ENCODE measurements at regions not wholly inside any gene's neighbourhood (a gene's known extent, or its start where the extent isn't known, plus 50 kb on each side); places are given as distances from the start of the nearest gene placed in this dataset.

DNA sequence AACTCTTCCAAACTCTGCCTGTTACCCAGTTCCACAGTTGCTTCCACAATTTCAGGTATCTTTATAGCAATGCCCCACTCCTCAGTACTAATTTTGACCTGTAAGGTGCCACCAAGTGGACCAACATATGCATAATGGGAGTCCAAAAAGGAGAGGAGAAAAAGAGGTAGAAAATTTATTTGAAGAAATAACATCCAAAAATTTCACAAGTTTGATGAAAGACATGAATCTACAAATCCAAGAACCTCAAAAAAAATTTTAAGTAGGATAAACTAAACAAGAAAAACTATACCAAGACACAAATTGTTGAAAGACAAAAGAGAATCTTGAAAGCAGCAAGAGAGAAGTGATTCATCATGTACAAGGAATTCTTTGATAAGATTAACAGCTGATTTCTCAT, 79.8 kb downstream of the BARX1 start:
- no peak for DNase-seq

DNA sequence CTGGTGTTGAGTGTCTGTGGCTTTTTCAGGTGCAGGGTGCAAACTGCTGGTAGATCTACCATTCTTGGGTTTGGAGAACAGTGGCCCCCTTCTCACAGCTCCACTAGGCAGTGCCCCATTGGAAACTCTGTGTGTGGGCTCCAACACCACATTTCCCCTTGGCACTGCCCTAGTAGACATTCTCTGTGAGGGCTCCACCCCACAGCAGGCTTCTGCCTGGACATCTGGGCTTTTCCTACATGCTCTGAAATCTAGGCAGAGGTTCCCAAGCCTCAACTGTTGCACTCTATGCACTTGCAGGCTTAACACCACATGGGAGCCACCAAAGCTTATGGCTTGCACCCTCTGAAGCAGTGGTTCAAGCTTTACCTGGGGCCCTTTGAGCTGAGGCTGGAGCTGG, 80.9 kb downstream of the BARX1 start:
- no peak for DNase-seq

DNA sequence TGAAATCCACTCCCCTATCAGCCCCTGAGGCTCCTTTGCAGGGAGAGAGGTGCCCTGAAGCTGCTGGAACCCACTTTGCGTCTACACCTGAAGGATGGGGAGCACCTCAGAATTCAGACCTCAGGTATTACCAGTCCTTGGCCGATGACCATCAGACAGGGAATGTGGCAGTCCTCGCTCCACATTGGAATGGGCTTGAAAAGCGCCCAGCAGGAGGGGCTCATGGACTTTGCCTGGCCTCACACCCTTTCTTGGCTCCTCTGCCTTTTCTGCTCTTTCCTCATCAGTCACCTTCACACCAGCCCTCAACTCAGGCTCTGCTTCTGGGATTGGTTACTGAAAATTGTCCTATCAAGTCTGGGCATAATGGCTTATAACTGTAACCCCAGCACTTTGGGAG, 83.9 kb downstream of the BARX1 start:
- no peak for DNase-seq

DNA sequence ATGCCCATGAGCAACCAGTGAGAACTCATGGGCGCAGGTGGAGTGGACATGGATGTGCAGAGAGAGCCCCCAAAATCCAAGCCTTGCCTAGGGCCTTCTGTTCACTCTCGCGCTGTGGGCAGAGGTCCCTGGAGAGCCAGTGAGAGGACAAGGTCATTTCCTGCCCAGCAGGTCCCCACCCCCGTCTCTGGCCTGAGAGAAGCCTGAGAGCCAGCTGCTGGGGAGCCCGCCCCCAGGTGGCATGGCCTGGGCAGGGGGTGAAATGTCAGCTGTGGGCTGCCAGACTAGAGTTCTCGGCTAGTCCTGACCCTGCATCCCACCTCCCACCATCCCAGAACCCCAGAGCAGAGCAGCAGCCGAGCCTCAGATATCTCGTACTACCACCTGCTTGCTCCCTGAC, 85.3 kb downstream of the BARX1 start:
- no peak for DNase-seq

DNA sequence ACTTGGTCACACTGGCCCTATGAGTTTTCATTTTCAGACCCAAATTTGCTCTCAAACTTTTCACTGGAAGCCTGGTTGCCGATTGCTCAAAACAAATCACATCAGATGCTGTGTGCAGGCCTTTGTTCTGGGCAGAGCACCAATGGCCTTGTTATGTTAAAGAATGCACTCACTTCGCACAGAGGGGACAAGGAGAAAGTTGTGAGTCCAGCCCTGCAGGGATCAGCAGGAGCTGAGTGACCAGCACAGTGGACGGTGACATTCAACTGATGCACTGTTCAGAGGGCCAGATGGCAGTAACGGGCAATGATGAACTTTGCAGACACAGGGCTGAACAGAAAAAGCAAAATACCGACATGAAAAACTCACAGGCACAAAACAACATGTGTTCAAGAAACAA, 86.1 kb downstream of the BARX1 start:
- no peak for DNase-seq

DNA sequence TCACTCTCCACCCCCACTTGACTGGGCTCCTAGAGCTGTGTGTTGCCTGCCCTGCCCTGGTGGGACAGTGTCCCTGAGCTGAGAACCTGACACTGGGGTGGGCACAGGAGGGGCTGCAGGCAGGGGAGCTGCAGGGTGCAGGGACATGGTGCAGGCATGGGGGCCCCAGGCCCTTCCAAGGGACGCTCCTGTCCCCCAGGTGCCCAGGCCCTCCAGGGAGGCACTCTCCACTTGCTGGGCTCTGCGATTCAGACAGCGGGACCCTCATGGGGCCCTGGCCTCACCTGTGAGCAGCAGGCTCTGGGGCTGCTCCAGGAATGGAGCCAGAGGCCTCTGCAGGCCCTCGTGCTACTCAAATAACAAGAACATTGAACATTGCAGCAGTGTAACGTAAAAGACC, 89.4 kb downstream of the BARX1 start:
- DNase-seq = no peak

DNA sequence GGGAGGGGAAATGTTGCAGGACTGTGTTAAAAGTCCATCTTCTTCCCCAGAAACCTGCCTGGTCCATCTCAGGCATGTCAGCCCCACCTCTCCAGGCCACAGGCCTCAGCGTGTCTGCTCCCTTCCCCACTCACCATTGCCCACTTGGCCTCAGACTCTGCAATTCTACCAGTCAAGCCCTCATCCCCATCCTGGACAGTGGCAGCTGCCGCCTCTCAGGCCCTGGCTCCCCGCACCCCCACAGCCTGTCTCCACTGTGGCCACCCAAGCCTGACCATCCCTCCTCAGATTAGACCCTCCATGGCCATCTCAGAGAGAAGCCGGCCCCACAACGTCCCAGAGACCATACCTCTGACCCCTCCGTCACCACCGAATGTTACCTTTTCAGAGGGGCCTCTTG, 89.9 kb downstream of the BARX1 start:
- DNase-seq = no peak

DNA sequence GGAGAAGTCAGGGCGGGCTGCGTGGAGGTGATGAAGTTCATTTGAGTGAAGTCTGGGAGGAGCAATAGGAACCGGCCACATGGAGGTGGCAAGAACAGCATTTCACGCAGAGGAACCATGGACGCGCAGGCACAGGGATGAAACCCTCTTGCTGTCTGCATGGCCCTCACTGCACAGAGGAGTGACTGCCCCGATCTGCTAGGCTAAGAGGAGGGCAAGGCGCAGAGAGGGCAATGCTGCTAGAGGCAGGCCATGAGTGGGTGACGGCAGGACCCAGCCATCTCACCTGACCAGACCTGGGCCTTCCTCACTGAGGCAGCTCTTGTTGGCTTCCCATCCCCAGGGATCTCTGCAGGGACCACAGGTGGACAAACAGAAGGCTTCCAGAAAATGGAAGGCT, 90.3 kb downstream of the BARX1 start:
- DNase-seq = no peak

DNA sequence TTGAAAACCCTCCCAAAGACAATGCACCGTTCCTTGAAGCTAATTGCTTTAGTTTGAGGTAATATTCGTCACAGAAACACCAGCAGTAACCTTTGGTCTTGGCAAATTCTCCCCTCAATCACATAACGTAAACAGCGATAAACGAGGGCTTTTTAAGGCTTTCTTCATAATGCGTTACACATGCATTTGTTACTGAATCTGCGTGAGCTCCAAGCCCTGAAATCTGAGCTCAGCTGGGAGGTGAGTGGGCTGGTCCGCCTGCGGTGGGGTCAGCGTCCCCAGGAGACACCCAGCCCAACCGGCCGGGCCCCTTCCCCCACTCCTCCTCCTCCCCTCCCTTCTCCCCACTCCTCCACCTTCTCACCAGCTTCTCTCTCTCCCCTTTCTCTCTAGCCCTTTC, 91.1 kb downstream of the BARX1 start:
- no peak for DNase-seq

DNA sequence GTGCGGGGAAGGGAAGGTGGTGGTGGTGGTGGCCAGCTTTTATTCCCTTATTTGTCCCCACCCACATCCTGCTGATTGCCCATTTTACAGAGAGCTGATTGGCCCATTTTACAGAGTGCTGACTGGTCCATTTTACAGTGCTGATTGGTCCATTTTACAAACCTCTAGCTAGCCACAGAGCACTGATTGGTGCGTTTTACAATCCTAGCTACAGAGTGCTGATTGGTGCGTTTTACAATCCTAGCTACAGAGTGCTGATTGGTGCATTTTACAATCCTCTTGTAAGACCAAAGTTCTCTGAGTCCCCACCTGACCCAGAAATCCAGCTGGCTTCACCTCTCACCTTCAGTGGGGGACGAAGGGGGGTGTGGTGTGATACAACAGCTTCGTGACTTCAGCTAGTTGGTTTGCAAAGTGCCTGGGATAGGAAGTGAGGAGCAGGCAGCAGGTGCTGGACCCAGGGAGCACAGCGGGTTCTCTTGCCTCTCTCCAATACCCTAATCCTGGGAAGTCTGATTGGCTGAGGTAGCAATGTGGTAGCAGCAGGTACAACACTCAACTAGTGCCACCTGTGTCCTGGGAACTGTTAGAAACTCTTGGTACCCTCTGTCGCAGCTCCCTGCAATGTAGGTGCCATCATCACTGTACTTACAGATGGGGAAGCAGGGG, 92.1 kb downstream of the BARX1 start:
- DNase-seq = no peak

DNA sequence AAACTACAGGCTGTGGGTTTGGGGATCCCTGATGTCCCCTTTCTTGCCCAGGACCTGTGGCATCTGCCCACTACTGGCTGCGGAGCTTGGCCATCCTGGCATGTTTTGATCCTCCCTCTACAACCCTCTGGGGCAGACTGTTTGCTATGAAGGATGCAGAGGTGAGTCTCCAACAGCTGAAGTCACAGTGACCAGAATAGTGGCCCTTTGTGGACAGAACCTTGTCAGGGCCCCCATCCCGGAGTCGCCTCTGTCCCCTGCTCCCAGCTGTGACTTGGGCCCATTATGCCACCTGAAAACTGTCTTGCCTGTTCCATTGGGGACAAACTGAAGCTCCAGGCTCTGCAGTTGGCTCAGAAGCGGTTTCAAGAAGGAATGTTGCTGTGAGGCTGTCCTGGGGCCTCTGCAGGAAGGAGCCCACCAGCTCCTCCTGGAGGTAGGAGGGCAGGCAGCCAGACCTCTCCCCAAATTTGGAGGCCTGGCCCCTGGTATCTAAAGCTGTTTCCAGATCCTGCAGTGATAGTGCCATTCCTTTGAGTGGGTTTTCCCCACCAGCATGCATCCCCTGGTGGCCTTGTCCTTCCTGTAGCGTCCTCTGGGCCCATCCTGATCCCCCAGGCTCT, 93.3 kb downstream of the BARX1 start:
- DNase-seq = no peak

DNA sequence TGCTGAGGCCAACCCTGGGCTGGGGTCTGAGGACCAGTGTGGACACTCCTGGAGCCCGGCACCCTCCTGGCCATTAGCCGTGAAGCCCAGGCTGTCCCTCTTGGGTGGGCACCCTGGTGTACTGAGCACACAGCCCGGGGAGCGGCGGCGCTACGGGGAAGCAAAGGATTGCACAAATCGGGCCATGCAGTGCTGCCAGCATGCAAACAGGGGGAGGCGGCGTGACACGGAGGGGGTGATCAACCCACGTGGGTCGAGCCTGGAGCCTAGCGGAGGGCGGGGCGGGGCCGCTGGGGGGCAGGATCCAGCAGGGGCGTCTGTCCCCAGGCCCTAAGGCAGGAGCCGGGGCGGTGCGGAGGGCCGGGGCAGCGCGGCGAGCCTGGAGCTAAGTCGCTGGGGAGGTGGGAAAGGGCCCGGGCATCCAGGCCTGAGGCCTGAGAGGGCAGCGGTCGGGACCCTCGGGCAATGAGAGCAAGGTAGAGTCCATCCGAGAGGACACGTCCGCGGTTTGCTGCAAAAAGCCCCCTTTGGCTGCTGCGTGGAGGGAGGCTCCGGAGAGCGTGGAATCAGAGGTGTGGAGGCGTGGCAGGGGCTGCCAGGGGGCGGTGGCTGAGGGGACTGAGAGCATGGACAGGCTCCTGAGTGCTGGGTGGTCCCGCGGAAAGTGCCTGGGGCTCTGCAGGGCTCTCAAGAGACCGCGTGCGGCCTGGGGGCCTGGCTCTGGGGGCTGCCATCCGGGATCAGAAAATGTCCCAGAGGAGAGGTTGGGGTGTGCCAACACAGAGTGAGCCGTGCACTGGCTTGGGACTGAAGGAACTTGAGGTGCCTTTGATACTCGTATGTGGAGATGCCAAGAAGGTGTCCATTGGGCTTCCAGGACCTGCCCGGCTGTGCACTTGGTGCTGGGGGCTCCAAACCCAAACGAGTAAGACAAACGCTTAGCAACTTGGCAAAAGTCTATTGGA, 94.2 kb downstream of the BARX1 start:
- DNase-seq = no peak

DNA sequence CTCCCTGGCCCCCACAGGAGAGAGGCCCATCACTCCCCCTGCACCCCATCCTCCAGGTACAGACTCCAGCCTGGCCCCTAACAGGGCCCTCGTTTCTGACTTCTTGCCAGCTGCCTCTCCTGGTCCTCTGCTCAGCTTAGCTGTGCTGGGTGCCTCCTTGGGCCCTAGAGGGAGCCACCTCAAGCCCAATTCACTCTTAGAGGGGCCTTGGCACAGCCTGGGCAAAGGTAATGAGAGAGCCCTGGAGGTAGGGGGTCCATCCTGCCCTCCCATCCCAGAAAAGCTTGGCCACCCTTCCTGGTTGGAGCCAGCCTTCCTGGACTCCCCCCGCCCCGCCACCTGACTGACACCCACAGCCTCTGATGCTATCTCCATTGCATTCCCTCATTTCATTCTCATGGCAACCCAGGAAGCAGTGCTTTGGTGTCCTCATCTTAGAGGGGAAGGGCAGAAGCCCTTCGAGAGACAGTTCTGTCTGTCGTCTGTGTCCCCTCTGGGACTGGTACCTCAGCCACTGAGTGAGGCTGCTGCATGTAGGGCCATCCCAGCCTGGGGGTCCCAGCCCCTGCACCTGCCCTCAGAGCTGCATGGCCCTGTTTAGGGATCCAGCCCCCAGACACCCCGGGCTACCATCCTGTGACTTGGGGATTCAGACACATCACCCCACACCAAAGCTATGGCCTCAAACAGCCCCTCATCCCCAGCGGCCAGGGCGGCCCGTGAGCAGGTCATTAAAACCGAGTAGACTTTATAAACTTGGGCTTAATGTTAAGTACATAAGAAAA, 95.5 kb downstream of the BARX1 start:
- no peak for DNase-seq

DNA sequence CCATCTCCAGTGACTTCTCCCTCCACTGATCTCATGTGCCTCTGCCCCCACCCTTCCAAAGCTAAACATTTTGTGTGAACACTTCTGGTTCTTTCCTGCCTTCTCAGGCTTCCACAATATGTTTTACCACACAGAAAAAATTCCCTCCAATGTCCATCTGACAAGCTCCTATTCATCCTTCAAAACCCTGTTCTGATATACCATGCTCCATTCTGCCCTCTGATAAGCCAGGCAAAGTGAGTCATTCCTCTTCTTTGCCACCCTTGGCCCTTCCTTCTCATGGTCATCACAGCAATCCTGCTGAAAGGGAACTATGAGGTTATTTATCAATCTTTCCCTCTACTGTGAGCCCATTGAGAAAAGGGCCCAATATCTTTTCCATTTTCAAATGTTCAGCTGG, 97.6 kb downstream of the BARX1 start:
- no peak for DNase-seq

DNA sequence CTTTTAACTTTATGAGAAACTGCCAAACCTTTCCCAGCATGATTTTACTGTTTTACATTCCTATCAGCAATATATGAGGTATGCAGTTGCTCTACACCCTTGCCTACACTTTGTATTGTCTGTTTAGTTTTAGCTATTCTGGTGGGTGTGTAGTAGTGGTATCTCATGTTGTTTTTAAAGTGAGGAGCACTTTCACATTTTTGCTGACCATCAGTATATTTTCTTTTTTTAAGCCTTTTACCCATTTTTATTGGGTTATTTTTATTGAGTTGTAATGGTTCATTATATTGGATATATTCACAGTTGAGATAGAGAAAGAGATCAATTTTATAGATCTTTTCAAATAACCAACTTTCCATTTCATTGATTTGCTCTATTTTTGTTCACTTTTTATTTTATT, 102.4 kb downstream of the BARX1 start:
- DNase-seq = no peak

DNA sequence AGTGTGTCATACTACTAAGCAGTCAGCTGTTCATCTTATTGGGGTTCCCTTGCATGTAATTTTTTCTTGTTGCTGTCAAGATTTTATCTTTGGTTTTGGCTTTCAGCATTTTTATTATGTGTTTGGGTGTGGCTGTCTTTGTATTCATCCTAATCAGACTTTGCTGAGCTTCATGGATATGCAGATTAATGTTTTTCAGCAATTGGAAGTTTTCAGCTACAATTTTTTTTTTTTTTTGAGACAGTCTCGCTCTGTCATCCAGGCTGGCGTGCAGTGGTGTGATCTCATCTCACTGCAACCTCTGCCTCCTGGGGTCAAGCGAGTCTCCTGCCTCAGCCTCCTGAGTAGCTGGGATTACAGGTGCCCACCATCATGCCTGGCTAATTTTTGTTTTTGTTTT, 108.8 kb downstream of the BARX1 start:
- no peak for DNase-seq

DNA sequence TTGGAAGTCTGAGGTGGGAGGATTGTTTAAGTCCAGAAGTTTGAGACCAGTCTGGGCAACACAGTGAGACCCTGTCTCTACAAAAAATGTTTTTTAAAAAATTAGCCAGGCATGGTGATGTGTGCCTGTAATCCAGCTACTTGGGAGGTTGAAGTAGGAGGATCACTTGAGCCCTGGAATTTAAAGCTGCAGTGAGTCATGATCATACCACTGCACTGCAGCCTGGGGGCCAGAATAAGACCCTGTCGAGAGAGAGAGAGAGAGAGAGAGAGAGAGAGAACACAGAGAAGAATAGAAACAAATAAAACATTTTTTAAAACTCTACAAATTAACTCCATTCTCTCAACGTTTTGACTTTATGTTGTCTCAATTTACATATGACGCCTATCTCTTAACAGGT, 111.8 kb downstream of the BARX1 start:
- no peak for DNase-seq

DNA sequence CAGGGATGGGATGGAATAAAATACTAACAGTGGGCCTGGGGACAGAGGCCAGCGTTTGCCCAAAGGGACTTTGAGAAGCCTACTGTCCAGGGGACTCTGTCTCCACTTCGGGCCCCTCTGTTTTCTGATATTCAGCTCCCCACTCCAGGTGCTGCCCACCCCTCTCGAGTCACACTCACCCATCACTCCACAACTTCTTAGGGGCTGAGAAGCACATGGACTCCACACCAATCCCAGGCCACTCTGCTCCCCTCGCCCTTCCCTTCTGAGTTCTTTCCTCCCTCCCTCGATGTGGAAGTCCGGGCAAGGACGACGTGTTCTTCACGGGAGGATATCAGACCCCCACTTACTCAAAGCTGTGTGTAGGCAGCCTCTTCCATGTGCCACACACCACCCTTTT, 124.5 kb downstream of the BARX1 start:
- no peak for DNase-seq

DNA sequence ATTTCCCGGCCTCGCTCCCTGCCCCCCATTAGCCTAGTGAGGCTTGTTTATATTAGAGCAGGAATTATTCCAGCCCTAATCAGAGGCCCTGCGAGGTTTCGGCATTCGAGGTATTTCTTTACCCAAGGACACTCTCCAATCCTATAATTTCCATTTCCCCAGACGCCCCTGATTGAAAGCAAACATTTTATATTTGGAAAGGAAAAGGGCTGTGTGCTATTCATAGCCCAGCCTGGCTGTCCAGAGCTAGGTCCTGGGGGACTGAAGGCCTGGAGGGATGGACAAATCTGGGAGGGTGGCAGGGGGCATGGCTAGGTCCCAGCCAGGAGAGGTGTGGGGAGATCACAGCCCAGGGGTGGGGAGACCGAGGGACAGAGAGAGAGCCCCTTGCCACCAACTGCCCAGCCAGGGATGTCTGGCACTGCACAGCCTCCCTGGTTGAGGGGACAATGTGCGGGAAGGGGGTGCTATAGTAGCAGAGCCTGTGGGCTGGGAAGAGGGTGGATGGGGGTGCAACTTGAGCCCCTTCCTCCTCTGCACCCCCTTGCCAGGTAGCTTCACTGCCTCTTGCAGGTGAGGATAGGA, 125.1 kb downstream of the BARX1 start:
- no peak for DNase-seq

DNA sequence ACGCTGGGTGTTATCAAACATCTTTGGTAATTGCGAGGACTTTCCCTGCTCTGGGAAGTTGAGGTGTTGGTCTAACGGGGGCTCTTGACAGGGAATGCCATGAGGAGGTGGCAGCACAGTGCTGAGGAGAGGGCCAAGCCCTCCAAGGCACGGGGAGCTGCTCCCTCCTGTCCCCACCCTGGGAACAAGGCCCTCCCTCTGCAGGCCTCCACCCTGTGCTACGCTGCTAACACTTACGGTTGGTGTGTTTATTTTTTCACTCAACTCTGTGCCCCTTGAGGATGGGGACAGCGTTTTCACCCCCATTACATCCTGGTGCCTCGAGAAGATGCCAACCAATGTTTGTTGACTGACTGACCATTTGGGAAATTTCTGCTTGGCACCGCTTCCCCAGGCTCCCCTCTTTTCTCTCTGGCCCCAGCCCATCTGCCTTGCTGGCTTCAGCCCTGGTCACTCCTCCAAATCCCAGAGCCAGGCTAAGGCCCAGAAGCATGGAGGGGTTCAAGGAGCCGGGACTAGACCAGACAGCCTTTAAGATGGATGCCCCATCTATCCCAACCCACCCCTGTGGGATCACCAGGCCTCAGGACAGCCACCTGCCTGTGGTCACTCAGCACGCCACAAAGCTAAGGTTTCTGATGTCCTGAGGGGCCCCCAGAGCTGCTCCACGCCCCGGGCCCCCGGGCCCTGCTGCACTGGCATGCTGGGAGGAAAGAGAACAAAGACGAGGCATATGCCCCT, 125.7 kb downstream of the BARX1 start:
- DNase-seq = no peak

DNA sequence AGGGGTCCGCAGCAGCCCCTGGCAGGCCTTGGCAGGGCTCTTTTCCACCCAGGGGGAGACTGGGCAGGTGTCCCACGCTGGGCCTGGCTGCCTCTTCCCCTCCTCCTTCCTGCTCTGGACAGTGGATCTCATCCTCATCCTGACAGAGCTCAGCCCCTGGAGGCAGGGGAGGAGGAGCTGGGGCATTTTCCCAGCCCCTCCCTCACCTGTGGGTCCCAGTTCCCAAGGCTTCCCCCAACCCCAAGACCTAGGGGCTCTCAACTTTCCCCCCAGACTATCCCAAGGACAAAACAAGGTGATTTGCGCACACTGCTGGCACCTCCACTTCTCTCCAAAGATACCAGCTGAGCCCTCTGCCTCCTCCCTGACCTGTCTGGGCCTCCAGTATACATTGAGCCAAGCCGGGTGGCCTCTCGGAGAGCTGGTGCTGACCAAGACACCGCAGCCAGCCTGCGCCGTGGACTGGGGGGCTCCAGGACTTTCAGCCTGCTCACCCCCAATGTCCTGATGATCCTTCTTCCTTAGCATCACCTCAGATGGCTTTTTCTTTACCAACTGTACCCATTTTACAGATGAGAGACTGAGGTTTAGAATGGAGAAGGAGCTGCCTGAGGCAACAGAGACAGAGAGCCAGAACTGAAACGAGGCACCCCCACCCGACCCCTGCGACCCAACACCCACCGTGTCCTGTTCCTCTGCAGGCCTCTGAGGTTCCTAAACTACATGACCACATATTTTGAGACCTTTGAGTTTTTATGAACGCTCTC, 126.6 kb downstream of the BARX1 start:
- DNase-seq = no peak
